PC-9 (cell line): ENCODE measurements at regions not wholly inside any gene's neighbourhood (a gene's known extent, or its start where the extent isn't known, plus 50 kb on each side); places are given as distances from the start of the nearest gene placed in this dataset.

Source experiments
- CTCF ChIP-seq: fragments of 200-600 bp; sonication (generic); conservative IDR thresholded peaks from 2 replicates; pipeline ENCODE4 v1.6.1; 2017; ENCODE audit warnings: mixed run types, antibody characterized with exemption, mild to moderate bottlenecking, moderate library complexity
- EZH2 ChIP-seq: fragments of 200-600 bp; sonication (generic); IDR thresholded peaks from 2 replicates; pipeline ENCODE4 v1.8.0; 2017; ENCODE audit warnings: antibody characterized with exemption, low read depth

DNA sequence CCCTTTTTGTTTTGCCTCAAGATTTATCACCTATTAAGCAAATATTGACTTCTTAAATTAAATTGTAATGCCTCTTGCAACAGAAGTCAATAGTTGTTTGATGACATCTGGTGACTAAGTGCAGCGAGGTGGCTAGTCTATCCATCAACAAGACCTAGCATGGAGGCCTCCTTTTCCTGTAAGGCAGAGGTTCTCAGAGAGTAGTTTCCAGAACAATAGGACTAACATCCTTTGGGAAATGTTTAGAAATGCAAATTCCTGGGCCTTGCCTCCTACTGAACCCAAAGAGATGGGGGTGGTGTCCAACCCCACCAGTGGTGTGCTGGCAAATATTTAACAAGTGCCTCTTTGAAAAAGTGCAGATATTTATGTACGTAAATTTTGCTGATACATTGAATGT lies 143.7 kb downstream of the SCP2D1 start:
- TF ChIP-seq CTCF (no peak), EZH2 (no peak)
